PFSK-1 (cell line): ENCODE measurements at regions not wholly inside any gene's neighbourhood (a gene's known extent, or its start where the extent isn't known, plus 50 kb on each side); places are given as distances from the start of the nearest gene placed in this dataset.

Experiments
- POLR2AphosphoS5 ChIP-seq: IDR thresholded peaks from 2 replicates; pipeline ENCODE4 v1.6.1; 2012; ENCODE audit warnings: low read depth, mild to moderate bottlenecking, control low read depth, low read length, moderate library complexity
- REST ChIP-seq, 2 experiments: IDR thresholded peaks; 2 replicates each; pipeline versions ENCODE4 v1.6.1 to v1.8.0; 2011 to 2012; ENCODE audit warnings: low read depth in 2 of 2, low read length in 2 of 2, control low read depth in 1 of 2, inconsistent platforms in 1 of 2, mild to moderate bottlenecking in 1 of 2, moderate library complexity in 1 of 2; ENCODE audit not compliant: insufficient read depth in 1 of 2
- SIN3A ChIP-seq: IDR thresholded peaks from 2 replicates; pipeline ENCODE4 v1.6.1; 2012; ENCODE audit warnings: mild to moderate bottlenecking, low read length, moderate library complexity, borderline replicate concordance; ENCODE audit not compliant: insufficient read depth
- TAF1 ChIP-seq: IDR thresholded peaks from 2 replicates; pipeline ENCODE4 v1.6.1; 2012; ENCODE audit warnings: low read length, control low read depth, borderline replicate concordance; ENCODE audit not compliant: insufficient read depth

- TF ChIP-seq TAF1 (no peak), POLR2AphosphoS5 (no peak), REST (IDR thresholded peaks at IDR 0.05; ENCODE audit: insufficient read depth in 1 of 2, low read depth in 2 of 2, low read length in 2 of 2) (no peak), SIN3A (no peak)
Measured at GRCh38 chr2:58595714-58596113, 354.6 kb upstream of the FANCL start.
